Naive thymus-derived CD8-positive, alpha-beta T cell (primary cell): ENCODE measurements at regions not wholly inside any gene's neighbourhood (a gene's known extent, or its start where the extent isn't known, plus 50 kb on each side); places are given as distances from the start of the nearest gene placed in this dataset.
"Not testable (repeated sequence)": the region's sequence is repeated elsewhere in the genome, so short reads cannot be mapped to it uniquely, and the experiment has no call there.

Experiments used
- ATAC-seq, 2 donors: fragments of 150-1000 bp; cut with Tn5 transposase in 1 of 2; sonication (Bioruptor Pico), chemical (Tn5 transposase) in 1 of 2; 1 replicate in 1 of 2; 2 replicates in 1 of 2; pipeline ENCODE4 v1.10.0; 2021; ENCODE audit warnings: mild to moderate bottlenecking in 2 of 2, moderate library complexity in 2 of 2
- POLR2A ChIA-PET: fragments of 350-600 bp; sonication (Branson Sonifier 250); formaldehyde crosslinking; loops from one replicate; lab custom pipeline; 2021; ENCODE audit warnings: antibody characterized with exemption; lab: Charles Lee
- DNase-seq, 10 donors: peaks; one replicate each; pipeline versions ENCODE4 v3.0.0 to v3.0.0-alpha.2; 2020 to 2022
- H3K27ac Mint-ChIP-seq, 10 donors: one replicate each; pipeline ENCODE4 v1.8.0; 2020 to 2022; ENCODE audit warnings: mild to moderate bottlenecking in 10 of 10, mixed read lengths in 10 of 10, moderate library complexity in 4 of 10, inconsistent platforms in 1 of 10
- H3K27me3 Mint-ChIP-seq, 5 donors: one replicate each; pipeline ENCODE4 v1.8.0; 2021 to 2022; ENCODE audit warnings: mixed read lengths in 5 of 5
- H3K36me3 Mint-ChIP-seq, 3 donors: one replicate each; pipeline ENCODE4 v1.8.0; 2020 to 2022; ENCODE audit warnings: mixed read lengths in 3 of 3, mild to moderate bottlenecking in 2 of 3, inconsistent platforms in 1 of 3
- H3K4me1 Mint-ChIP-seq, 4 donors: one replicate each; pipeline ENCODE4 v1.8.0; 2021 to 2022; ENCODE audit warnings: mixed read lengths in 4 of 4
- H3K4me3 Mint-ChIP-seq, 10 donors: one replicate each; pipeline ENCODE4 v1.8.0; 2020 to 2022; ENCODE audit warnings: mild to moderate bottlenecking in 10 of 10, mixed read lengths in 10 of 10, moderate library complexity in 6 of 10, inconsistent platforms in 1 of 10
- H3K9me3 Mint-ChIP-seq, 9 donors: one replicate each; pipeline ENCODE4 v1.8.0; 2020 to 2022; ENCODE audit warnings: mixed read lengths in 9 of 9, mild to moderate bottlenecking in 3 of 9, inconsistent platforms in 1 of 9, moderate library complexity in 1 of 9

DNA sequence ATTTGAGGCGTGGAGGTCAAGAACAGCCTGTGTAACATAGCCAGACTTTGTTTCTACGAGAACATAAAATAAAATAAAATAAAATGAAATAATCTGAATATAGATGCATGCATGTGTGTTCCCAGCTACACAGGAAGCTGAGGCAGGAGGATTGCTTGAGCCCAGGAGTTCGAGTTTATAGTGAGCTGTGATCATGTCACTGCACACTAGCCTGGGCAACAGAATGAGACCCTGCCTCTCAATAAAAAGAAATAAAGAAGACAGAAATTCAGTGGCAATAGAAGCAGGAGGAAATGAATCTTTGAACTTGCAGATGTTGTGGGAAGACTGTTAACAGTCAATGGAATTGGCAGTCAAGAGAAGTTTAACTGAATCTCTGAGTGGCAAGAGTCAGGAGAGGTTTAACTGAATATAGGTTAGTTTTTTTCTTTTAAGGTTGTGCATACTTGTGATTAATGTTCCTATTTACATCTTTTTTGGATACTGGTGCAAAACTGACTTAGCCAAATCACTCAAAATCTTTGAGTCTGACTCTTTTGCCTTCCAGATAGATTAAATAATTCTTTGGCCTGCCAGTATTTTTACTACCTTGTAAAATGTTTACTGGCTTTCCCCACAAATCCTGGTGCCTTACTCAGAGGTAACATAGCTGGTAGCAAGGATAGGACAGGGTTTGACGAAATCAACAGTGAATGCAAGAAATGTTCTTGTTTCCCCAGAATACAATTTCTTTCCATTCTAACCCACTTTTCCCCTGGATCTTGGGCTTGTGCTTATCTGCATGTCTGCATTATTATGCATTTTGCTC, 361.4 kb downstream of the PDCD6IP start:
- Mint-ChIP-seq H3K4me1 (no peaks in the 10 kb centered on the region), H3K4me3 (no peak overlapping the region), H3K27ac (no peak overlapping the region), H3K9me3 (peaks cover 0 to 1% (median 0%) of the 10 kb centered on the region in 9 donors), H3K27me3 (no peaks in the 10 kb centered on the region), H3K36me3 (no peaks in the 10 kb centered on the region)
- ATAC-seq, result no peak
- DNase-seq, result no peak
- POLR2A ChIA-PET, result no interaction called here

DNA sequence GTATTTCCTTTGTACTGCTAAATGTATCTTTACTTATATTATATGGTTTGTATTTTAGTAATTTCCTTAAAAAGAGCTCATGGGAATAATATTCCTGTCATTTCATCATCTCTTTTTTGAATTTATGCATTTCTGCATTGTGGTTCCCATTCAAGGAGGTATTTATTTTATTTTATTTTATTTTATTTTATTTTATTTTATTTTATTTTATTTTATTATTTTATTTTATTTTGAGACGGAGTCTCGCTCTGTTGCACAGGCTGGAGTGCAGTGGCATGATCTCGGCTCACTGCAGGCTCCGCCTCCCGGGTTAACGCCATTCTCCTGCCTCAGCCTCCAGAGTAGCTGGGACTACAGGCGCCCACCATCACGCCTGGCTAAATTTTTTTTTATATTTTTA, 371.2 kb downstream of the PDCD6IP start:
- H3K9me3 Mint-ChIP-seq, result peaks cover 0 to 14% (median 2%) of the 10 kb centered on the region in 9 donors
- H3K27ac Mint-ChIP-seq, POLR2A ChIA-PET, ATAC-seq, H3K4me3 Mint-ChIP-seq, H3K36me3 Mint-ChIP-seq, DNase-seq, H3K4me1 Mint-ChIP-seq: not testable (repeated sequence)
- peaks cover 0 to 14% (median 2%) of the 10 kb centered on the region in 5 donors for H3K27me3 Mint-ChIP-seq

DNA sequence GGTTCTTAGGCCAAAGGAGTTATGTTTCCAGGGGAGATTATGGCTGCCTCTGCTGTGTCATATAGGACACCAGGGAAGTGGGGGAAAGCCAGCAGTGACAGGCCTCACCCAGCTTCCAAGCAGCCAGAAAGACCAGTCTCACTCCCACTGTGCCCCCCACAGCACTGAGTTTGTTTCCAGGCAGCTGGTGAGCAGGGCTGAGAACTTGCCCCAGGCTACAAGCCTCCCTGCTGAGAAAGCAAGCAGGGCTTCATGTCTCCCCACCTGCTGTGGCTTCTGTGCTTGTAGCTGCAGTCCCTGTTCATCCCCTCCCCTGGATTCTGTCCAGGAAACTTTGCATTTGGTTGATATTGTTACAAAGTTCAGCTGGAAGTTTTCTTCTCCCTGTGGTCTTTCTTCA, 376.3 kb downstream of the PDCD6IP start:
- DNase-seq (no peak), ATAC-seq (no peak)
- Mint-ChIP-seq H3K4me1 (no peaks in the 10 kb centered on the region), H3K9me3 (peaks cover 0 to 16% (median 0%) of the 10 kb centered on the region in 9 donors), H3K4me3 (no peak overlapping the region), H3K36me3 (no peaks in the 10 kb centered on the region), H3K27ac (no peak overlapping the region), H3K27me3 (peaks cover 4 to 23% (median 8%) of the 10 kb centered on the region in 5 donors)
- POLR2A ChIA-PET, result no interaction called here

DNA sequence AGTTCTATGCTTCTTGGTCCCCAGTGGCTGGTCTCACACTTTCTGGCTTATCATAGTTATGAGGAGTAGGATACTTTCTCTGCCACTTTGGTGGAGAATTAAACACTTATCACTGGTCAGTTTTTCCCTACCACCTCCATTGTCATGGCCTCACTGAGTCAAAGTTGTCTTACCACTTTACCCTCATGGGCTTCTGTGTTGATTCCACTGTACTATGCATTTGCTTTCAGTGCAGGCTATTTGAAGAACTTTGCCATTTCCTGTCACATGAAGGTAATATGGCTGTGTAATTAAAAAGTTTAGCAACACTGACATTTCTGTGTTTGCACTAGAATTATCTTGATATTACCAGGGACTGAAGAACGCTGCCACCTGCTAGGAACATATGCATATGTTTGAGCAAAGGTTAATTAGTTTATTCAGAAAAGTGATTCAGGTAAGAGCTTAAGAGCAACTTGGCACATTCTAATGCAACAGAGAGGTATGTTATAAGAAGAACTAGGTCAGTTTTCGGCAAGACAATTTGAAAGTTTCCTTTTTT, 377.3 kb downstream of the PDCD6IP start:
- Mint-ChIP-seq H3K27ac (no peak overlapping the region), H3K4me3 (no peak overlapping the region), H3K36me3 (no peaks in the 10 kb centered on the region), H3K27me3 (peaks cover 4 to 23% (median 8%) of the 10 kb centered on the region in 5 donors), H3K4me1 (no peaks in the 10 kb centered on the region), H3K9me3 (peaks cover 0 to 16% (median 0%) of the 10 kb centered on the region in 9 donors)
- POLR2A ChIA-PET, result no interaction called here
- ATAC-seq (no peak), DNase-seq (no peak)

DNA sequence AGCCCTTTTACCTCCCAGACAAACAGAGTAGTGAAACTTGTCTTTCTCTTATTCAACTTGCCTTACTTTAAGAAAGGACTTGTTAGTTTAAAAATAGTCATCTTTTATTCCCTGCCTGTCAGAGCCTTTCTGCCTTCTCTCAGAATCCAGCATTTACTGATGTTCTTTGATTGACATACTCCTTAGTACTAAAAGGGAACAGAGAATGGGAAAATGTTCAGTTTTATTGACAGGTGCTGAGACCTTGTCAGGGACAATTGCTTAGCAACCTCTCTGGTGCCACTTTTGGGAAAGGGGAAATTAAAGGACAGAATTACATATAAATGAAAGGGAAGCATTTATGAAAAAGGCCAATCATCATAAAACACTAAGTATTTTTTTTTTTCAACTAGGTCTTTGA, 378.3 kb downstream of the PDCD6IP start:
- Mint-ChIP-seq H3K9me3 (peaks cover 0 to 16% (median 0%) of the 10 kb centered on the region in 9 donors), H3K27me3 (peaks cover 4 to 23% (median 8%) of the 10 kb centered on the region in 5 donors), H3K4me1 (no peaks in the 10 kb centered on the region), H3K36me3 (no peaks in the 10 kb centered on the region), H3K27ac (no peak overlapping the region), H3K4me3 (no peak overlapping the region)
- POLR2A ChIA-PET, result no interaction called here
- ATAC-seq (no peak), DNase-seq (no peak)

DNA sequence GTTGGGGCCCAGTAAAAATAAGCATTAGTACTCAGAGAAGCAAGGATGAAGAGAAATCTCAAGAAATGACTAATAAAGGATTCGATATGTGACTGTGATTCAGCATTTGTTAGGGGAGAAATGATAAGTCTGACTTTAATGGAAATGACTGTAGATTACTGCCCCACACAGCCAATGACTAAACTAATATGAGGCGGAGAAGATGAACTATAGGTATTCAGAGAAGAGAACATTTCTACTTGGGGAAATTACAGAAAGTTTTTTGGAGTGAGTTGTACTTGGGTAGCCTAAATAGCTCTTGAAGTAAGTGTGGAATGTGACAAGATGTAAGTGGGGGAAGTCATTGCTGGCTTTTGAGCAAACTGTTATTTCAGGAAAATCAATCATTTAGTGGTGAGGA, 380.0 kb downstream of the PDCD6IP start:
- POLR2A ChIA-PET, result no interaction called here
- peaks cover 0 to 15% (median 0%) of the 10 kb centered on the region in 9 donors for H3K9me3 Mint-ChIP-seq
- H3K36me3 Mint-ChIP-seq, result no peaks in the 10 kb centered on the region
- H3K4me3 Mint-ChIP-seq, result no peak overlapping the region
- ATAC-seq, result no peak
- DNase-seq, result no peak
- no peaks in the 10 kb centered on the region for H3K4me1 Mint-ChIP-seq
- peaks cover 4 to 23% (median 8%) of the 10 kb centered on the region in 5 donors for H3K27me3 Mint-ChIP-seq
- no peak overlapping the region for H3K27ac Mint-ChIP-seq

DNA sequence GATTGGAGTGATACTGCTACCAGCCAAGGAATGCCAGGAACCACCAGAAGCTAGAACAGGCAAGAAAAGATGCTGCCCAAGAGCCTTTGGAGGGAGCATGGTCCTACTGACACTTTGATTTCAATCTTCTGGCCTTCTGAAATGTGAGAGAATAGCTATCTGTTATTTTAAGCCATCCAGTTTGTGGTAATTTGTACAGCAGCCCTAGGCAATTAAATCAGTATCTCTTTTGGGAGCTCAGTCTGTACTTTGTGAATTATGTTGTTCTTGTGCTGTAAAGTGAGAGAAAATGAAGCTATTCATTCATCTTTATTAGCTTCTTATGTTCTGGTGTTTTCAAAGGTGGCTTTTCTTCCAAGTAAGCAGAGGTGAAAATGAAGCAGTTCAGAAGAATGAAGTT, 381.3 kb downstream of the PDCD6IP start:
- no peak for DNase-seq
- no peaks in the 10 kb centered on the region for H3K36me3 Mint-ChIP-seq
- POLR2A ChIA-PET, result no interaction called here
- no peak for ATAC-seq
- peaks cover 5 to 15% (median 8%) of the 10 kb centered on the region in 5 donors for H3K27me3 Mint-ChIP-seq
- no peak overlapping the region for H3K27ac Mint-ChIP-seq
- peaks cover 0 to 5% (median 0%) of the 10 kb centered on the region in 9 donors for H3K9me3 Mint-ChIP-seq
- no peak overlapping the region for H3K4me3 Mint-ChIP-seq
- peaks cover 0 to 10% (median 2%) of the 10 kb centered on the region in 4 donors for H3K4me1 Mint-ChIP-seq

DNA sequence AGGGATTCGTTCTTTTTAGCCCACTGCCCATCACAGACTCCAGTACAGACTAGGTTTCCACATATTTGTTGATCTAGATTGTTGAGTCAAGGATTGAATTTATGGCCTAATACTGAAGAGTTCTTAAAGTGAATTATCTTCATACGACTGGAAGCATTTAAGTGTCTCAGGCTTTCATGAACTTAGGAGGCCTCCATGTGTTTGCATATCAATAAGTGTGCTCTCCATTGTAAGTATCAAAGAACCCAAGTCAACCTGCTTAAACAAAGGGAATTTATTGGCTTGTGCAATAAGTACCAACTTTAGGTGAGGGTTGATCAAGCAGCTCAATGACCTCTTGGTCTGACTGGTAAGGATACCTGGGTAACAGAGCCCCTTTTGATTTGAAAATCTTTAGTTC, 382.1 kb downstream of the PDCD6IP start:
- ATAC-seq (no peak), DNase-seq (no peak)
- Mint-ChIP-seq H3K36me3 (no peaks in the 10 kb centered on the region), H3K27me3 (peaks cover 5 to 11% (median 8%) of the 10 kb centered on the region in 5 donors), H3K27ac (no peak overlapping the region), H3K9me3 (peaks cover 0 to 5% (median 0%) of the 10 kb centered on the region in 9 donors), H3K4me1 (peaks cover 0 to 10% (median 4%) of the 10 kb centered on the region in 4 donors), H3K4me3 (no peak overlapping the region)
- POLR2A ChIA-PET, result no interaction called here

DNA sequence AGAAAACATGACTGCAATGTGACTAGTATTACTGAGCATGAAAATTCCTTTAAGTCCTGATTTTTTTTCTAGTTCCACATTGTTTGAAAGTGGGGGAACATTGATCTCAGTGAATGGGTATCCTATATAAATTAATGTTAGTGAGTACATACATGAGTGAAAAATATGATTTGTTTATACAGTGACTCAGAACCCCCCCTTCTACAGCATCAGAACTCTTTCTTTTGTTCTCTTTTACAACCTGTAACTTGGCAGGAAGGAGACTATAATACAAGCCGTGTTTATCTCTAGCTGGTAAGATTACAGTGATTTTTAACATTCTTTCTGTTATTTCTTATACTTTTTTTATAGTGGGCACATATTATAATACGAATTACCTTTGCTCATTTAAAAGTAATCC, 384.7 kb downstream of the PDCD6IP start:
- no peak for DNase-seq
- Mint-ChIP-seq H3K27ac (no peak overlapping the region), H3K4me3 (no peak overlapping the region), H3K27me3 (peaks cover 5 to 15% (median 8%) of the 10 kb centered on the region in 5 donors), H3K9me3 (peaks cover 0 to 5% (median 0%) of the 10 kb centered on the region in 9 donors), H3K4me1 (peaks cover 0 to 10% (median 4%) of the 10 kb centered on the region in 4 donors), H3K36me3 (no peaks in the 10 kb centered on the region)
- POLR2A ChIA-PET, result no interaction called here
- no peak for ATAC-seq

DNA sequence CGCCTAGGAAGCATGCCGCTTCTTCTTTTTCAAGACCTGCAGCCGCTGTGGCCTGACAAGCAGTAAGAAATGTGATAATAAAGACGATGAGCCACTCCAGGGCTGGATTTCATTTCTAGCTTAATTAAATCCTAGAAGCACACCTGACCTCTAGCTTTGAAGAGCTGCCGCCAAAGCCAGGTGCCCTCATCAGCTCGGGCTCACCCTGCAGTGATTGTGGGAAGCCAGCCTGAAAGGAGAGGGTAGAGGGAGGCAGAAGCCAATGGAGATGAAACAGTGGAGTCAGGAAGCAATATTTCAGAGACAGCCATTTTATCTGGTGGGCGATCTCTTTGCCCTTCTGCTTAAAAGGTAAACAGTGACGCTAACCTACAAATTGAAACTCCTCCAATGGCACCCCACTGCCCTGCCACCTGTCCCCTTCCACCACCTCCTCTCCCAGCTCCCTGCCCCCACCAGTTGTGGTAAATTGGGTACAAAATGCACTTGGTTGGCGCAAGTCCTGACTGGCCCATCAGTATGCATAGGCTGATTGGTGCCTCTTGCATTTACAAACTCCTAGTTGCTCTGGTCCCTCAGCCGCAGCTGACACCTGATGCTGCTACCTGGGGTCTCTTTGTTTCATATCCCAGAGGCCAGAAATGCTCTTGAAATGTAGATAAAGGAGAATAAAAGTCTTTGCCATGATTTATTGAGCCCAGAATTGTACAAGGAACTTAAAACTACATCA, 385.3 kb downstream of the PDCD6IP start:
- no peak for DNase-seq

DNA sequence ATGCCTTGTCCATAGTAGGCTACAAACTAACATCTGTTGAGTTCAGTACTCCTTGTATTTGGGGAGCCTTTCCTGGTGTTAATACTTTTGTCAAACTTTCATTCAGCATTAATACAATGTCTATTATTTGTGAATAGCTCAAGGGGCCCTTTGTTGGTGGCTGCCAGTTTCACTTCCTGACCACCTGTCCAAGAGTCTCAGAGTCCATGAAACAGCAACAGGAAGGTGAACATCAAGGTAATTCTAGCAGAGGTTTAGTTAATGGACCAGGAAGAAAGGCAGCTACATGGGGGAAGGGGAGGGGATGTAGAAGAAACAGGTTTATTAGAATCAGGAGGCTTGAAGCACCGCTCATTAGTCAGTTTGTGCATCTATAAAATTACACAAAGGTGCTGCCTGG, 386.9 kb downstream of the PDCD6IP start:
- no peak for DNase-seq
- Mint-ChIP-seq H3K4me1 (peaks cover 0 to 10% (median 4%) of the 10 kb centered on the region in 4 donors), H3K36me3 (no peaks in the 10 kb centered on the region), H3K27me3 (peaks cover 0 to 8% (median 4%) of the 10 kb centered on the region in 5 donors), H3K9me3 (no peaks in the 10 kb centered on the region), H3K27ac (no peak overlapping the region), H3K4me3 (no peak overlapping the region)
- POLR2A ChIA-PET, result no interaction called here
- no peak for ATAC-seq

More for the DNA sequence above, 385.3 kb downstream of the PDCD6IP start:
- ATAC-seq, result no peak
- H3K9me3 Mint-ChIP-seq, result no peaks in the 10 kb centered on the region
- H3K27me3 Mint-ChIP-seq, result peaks cover 0 to 9% (median 4%) of the 10 kb centered on the region in 5 donors
- H3K27ac Mint-ChIP-seq, result no peak overlapping the region
- H3K4me3 Mint-ChIP-seq, result no peak overlapping the region
- peaks cover 0 to 10% (median 4%) of the 10 kb centered on the region in 4 donors for H3K4me1 Mint-ChIP-seq
- POLR2A ChIA-PET, result no interaction called here
- no peaks in the 10 kb centered on the region for H3K36me3 Mint-ChIP-seq

DNA sequence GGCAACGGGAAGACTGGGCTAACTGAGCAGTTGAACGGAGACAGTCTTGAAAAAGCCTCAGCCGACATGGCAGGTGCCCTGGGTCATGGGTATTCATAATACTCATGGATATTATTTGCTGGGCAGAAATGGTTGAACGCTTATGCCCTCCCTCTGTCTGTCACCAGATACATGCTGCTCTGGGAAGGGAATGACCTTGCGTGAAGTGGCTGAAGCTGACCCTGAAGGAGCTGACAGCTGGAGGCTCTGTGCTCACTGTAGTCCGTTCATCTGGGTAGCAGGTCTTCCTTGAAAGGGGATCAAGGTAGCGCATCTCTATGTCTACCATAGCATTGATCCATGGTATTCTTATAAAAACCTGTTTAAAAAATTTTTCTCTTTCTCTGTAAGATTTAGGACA, 390.7 kb downstream of the PDCD6IP start:
- H3K27me3 Mint-ChIP-seq, result peaks cover 0 to 8% (median 4%) of the 10 kb centered on the region in 5 donors
- POLR2A ChIA-PET, result no interaction called here
- H3K9me3 Mint-ChIP-seq, result no peaks in the 10 kb centered on the region
- H3K27ac Mint-ChIP-seq, result no peak overlapping the region
- ATAC-seq (no peak), DNase-seq (no peak)
- H3K4me3 Mint-ChIP-seq, result no peak overlapping the region
- peaks cover 0 to 5% (median 2%) of the 10 kb centered on the region in 4 donors for H3K4me1 Mint-ChIP-seq
- no peaks in the 10 kb centered on the region for H3K36me3 Mint-ChIP-seq

DNA sequence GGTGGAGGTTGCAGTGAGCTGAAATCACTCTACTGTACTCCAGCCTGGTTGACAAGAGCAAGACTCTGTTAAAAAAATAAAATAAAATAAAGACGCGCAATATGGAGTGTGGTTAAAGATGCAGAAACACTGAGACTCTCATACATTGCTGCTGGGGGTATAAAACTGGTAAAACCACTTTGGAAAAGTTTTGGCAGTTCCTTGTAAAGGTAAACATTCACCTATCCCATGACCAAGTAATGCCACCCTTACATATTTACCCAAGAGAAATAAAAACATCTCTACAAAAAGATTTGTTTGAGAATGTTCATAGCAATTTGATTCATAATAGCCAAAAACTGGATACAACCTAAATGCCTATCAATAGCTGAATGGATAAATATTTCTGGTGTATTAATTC, 398.5 kb downstream of the PDCD6IP start:
- Mint-ChIP-seq H3K9me3 (no peaks in the 10 kb centered on the region), H3K27me3 (peaks cover 0 to under 1% (median 0%) of the 10 kb centered on the region in 5 donors), H3K36me3 (no peaks in the 10 kb centered on the region), H3K4me3 (no peak overlapping the region), H3K4me1 (peaks cover 0 to 23% (median under 1%) of the 10 kb centered on the region in 4 donors), H3K27ac (no peak overlapping the region)
- POLR2A ChIA-PET, result no interaction called here
- DNase-seq (no peak), ATAC-seq (no peak)
